HEK293 (cell line): ENCODE measurements at regions not wholly inside any gene's neighbourhood (a gene's known extent, or its start where the extent isn't known, plus 50 kb on each side); places are given as distances from the start of the nearest gene placed in this dataset.

Experiments used
- CTCF ChIA-PET: fragments of 350-600 bp; formaldehyde crosslinking; extraction: SDS; loops from one replicate; lab custom pipeline; 2021; ENCODE audit warnings: antibody characterized with exemption; lab: Yijun Ruan, JAX
- POLR2A ChIA-PET: fragments of 300-600 bp; formaldehyde crosslinking; extraction: SDS; loops from one replicate; lab custom pipeline; 2020; ENCODE audit warnings: antibody characterized with exemption, inconsistent platforms; lab: Yijun Ruan, JAX
- H3K27ac ChIP-seq: fragments of 200-500 bp; sonication (Bioruptor generic); 2 replicates; pipeline ENCODE4 v1.5.1; 2014; ENCODE audit warnings: low read depth, low read length, control low read depth, inconsistent platforms; ENCODE audit errors: extremely low read depth
- H3K36me3 ChIP-seq, 2 experiments: fragments of 200-500 bp in 1 of 2; sonication (Bioruptor generic) in 1 of 2; 1 replicate in 1 of 2; 2 replicates in 1 of 2; pipeline ENCODE4 v1.5.1; 2014 to 2017; ENCODE audit warnings: inconsistent platforms in 2 of 2, low read length in 2 of 2; ENCODE audit not compliant: control insufficient read depth in 2 of 2, insufficient read depth in 1 of 2
- H3K4me1 ChIP-seq: fragments of 200-500 bp; sonication (Bioruptor generic); 2 replicates; pipeline ENCODE4 v1.5.1; 2014; ENCODE audit warnings: mild to moderate bottlenecking, low read length, inconsistent platforms; ENCODE audit not compliant: control insufficient read depth, insufficient read depth
- H3K4me3 ChIP-seq: 2 replicates; pipeline ENCODE4 v1.5.1; 2011; ENCODE audit warnings: low read depth, mild to moderate bottlenecking, control low read depth, low read length, moderate library complexity
- H3K9me3 ChIP-seq: fragments of 200-500 bp; sonication (Bioruptor generic); 2 replicates; pipeline ENCODE4 v1.5.1; 2014; ENCODE audit warnings: low read depth, low read length, inconsistent platforms; ENCODE audit not compliant: control insufficient read depth, insufficient read depth
- IKZF3 ChIP-seq: fragments of 450-650 bp; IDR thresholded peaks from 2 replicates; pipeline ENCODE4 v1.5.0; 2018; ENCODE audit warnings: missing biosample characterization, mild to moderate bottlenecking, missing genetic modification characterization, moderate library complexity
- KLF9 ChIP-seq: fragments of 450-650 bp; formaldehyde crosslinking; IDR thresholded peaks from 2 replicates; pipeline ENCODE4 v1.5.1; 2016; ENCODE audit warnings: missing biosample characterization, missing genetic modification characterization, low read depth
- PRDM10 ChIP-seq: fragments of 450-650 bp; formaldehyde crosslinking; IDR thresholded peaks from 2 replicates; pipeline ENCODE4 v1.5.1; 2016; ENCODE audit warnings: missing biosample characterization, missing genetic modification characterization
- REST ChIP-seq: fragments of 450-650 bp; formaldehyde crosslinking; IDR thresholded peaks from 2 replicates; pipeline ENCODE4 v1.5.1; 2016; ENCODE audit warnings: missing biosample characterization, missing genetic modification characterization
- SALL2 ChIP-seq: fragments of 450-650 bp; formaldehyde crosslinking; IDR thresholded peaks from 2 replicates; pipeline ENCODE4 v1.5.0; 2017; ENCODE audit warnings: missing biosample characterization, mild to moderate bottlenecking, missing genetic modification characterization, borderline replicate concordance
- SP7 ChIP-seq: fragments of 450-650 bp; formaldehyde crosslinking; IDR thresholded peaks from 2 replicates; pipeline ENCODE4 v1.5.1; 2016; ENCODE audit warnings: missing biosample characterization, missing genetic modification characterization
- ZFHX2 ChIP-seq: fragments of 450-650 bp; formaldehyde crosslinking; conservative IDR thresholded peaks from 2 replicates; pipeline ENCODE4 v1.5.1; 2016; ENCODE audit warnings: missing biosample characterization, missing genetic modification characterization
- ZNF202 ChIP-seq: fragments of 450-650 bp; formaldehyde crosslinking; IDR thresholded peaks from 2 replicates; pipeline ENCODE4 v1.5.1; 2016; ENCODE audit warnings: missing biosample characterization, missing genetic modification characterization, borderline replicate concordance
- ZNF221 ChIP-seq: fragments of 450-650 bp; formaldehyde crosslinking; IDR thresholded peaks from 2 replicates; pipeline ENCODE4 v1.5.1; 2017; ENCODE audit warnings: missing biosample characterization, missing genetic modification characterization, borderline replicate concordance
- ZNF585B ChIP-seq: fragments of 450-650 bp; formaldehyde crosslinking; IDR thresholded peaks from 2 replicates; pipeline ENCODE4 v1.5.1; 2016; ENCODE audit warnings: missing biosample characterization, missing genetic modification characterization
- ZNF624 ChIP-seq: fragments of 450-650 bp; formaldehyde crosslinking; IDR thresholded peaks from 2 replicates; pipeline ENCODE4 v1.5.1; 2017; ENCODE audit warnings: missing biosample characterization, missing genetic modification characterization
- ZNF707 ChIP-seq: fragments of 450-650 bp; formaldehyde crosslinking; IDR thresholded peaks from 2 replicates; pipeline ENCODE4 v1.5.1; 2016; ENCODE audit warnings: missing biosample characterization, missing genetic modification characterization
- ZNF776 ChIP-seq: fragments of 450-650 bp; formaldehyde crosslinking; IDR thresholded peaks from 2 replicates; pipeline ENCODE4 v1.5.0; 2017; ENCODE audit warnings: missing biosample characterization, missing genetic modification characterization, borderline replicate concordance
- ZXDB ChIP-seq: fragments of 450-650 bp; formaldehyde crosslinking; IDR thresholded peaks from 2 replicates; pipeline ENCODE4 v1.5.1; 2016; ENCODE audit warnings: missing biosample characterization, missing genetic modification characterization

GRCh38 chr15:70347321-70348225 is 249.9 kb upstream of the TLE3 start:
- TF ChIP-seq PRDM10 (tag by site-specific recombination): peak; percentile 56
- TF ChIP-seq ZXDB (tag by site-specific recombination): no peak
- Histone ChIP-seq H3K27ac (no peak overlapping the region), H3K4me1 (peaks cover 11% of the 10 kb centered on the region), H3K9me3 (no peaks in the 10 kb centered on the region), H3K4me3 (no peak overlapping the region), H3K36me3 (no peaks in the 10 kb centered on the region)
- POLR2A ChIA-PET: no interaction called here
- CTCF ChIA-PET: no interaction called here

- CTCF ChIA-PET: interaction anchor here (0.6 kb wide), 2 partner anchors 9 to 222 kb away, joined by 3 to 4 read pairs; no protein-coding TSS in a partner anchor
- POLR2A ChIA-PET: no interaction called here
- H3K36me3 ChIP-seq: no peaks in the 10 kb centered on the region
- TF ChIP-seq ZNF624 (tag by site-specific recombination) (no peak), ZNF776 (tag by site-specific recombination) (no peak), ZFHX2 (tag by site-specific recombination) (no peak), ZNF585B (tag by site-specific recombination) (no peak), REST (tag by site-specific recombination) (no peak), SALL2 (tag by site-specific recombination) (no peak)
- H3K9me3 ChIP-seq: no peaks in the 10 kb centered on the region
- peaks cover 14% of the 10 kb centered on the region for H3K4me1 ChIP-seq
- no peak overlapping the region for H3K4me3 ChIP-seq
- no peak overlapping the region for H3K27ac ChIP-seq
Observed at GRCh38 chr15:70345251-70346019, 247.7 kb upstream of the TLE3 start.

GRCh38 chr15:70344666-70345065 is 246.9 kb upstream of the TLE3 start:
- H3K9me3 ChIP-seq: no peaks in the 10 kb centered on the region
- ChIA-PET POLR2A (no interaction called here), CTCF (interaction anchor here (0.7 to 0.8 kb wide), 3 partner anchors 12 to 122 kb away, joined by 3 read pairs; no protein-coding TSS in a partner anchor)
- H3K4me3 ChIP-seq: no peak overlapping the region
- peaks cover 19% of the 10 kb centered on the region for H3K4me1 ChIP-seq
- TF ChIP-seq KLF9: no peak
- no peak for TF ChIP-seq ZNF202 (tag by site-specific recombination)
- TF ChIP-seq ZNF707 (tag by site-specific recombination): no peak
- TF ChIP-seq ZNF585B (tag by site-specific recombination): no peak
- TF ChIP-seq SP7: no peak
- no peak for TF ChIP-seq ZNF221 (tag by site-specific recombination)
- no peak for TF ChIP-seq IKZF3 (tag by site-specific recombination)
- no peaks in the 10 kb centered on the region for H3K36me3 ChIP-seq
- no peak overlapping the region for H3K27ac ChIP-seq
